Neural progenitor cell (in vitro differentiated cells): ENCODE measurements at regions not wholly inside any gene's neighbourhood (a gene's known extent, or its start where the extent isn't known, plus 50 kb on each side); places are given as distances from the start of the nearest gene placed in this dataset.

Experiments
- EZH2 ChIP-seq: fragments of 200-600 bp; sonication (generic); IDR thresholded peaks from 2 replicates; pipeline ENCODE4 v1.6.1; 2017; ENCODE audit warnings: antibody characterized with exemption, mild to moderate bottlenecking, moderate library complexity
- TF ChIP-seq, protein P1 (sequence below): fragments of 200-600 bp; sonication (generic); IDR thresholded peaks from 2 replicates; pipeline ENCODE4 v1.5.1; 2017; ENCODE audit warnings: antibody characterized with exemption, mild to moderate bottlenecking

- TF ChIP-seq, protein P1, sequence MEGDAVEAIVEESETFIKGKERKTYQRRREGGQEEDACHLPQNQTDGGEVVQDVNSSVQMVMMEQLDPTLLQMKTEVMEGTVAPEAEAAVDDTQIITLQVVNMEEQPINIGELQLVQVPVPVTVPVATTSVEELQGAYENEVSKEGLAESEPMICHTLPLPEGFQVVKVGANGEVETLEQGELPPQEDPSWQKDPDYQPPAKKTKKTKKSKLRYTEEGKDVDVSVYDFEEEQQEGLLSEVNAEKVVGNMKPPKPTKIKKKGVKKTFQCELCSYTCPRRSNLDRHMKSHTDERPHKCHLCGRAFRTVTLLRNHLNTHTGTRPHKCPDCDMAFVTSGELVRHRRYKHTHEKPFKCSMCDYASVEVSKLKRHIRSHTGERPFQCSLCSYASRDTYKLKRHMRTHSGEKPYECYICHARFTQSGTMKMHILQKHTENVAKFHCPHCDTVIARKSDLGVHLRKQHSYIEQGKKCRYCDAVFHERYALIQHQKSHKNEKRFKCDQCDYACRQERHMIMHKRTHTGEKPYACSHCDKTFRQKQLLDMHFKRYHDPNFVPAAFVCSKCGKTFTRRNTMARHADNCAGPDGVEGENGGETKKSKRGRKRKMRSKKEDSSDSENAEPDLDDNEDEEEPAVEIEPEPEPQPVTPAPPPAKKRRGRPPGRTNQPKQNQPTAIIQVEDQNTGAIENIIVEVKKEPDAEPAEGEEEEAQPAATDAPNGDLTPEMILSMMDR, result no peak
- no peak for TF ChIP-seq EZH2
These were observed 83.3 kb upstream of the FAM20C start for GRCh38 chr7:109094-109493.
